T-helper 2 cell treated with Interferon-gamma antibody and Interleukin-4, amounts not matched to agents 5 μg/mL and 100 μg/mL, for 36 hours (primary cell): ENCODE measurements at regions not wholly inside any gene's neighbourhood (a gene's known extent, or its start where the extent isn't known, plus 50 kb on each side); places are given as distances from the start of the nearest gene placed in this dataset.

ENCODE experiments used
- DNase-seq: peaks from one replicate; pipeline ENCODE4 v3.0.0; 2021; ENCODE audit warnings: low spot score
- H3K27ac Mint-ChIP-seq: one replicate; pipeline ENCODE4 v1.8.0; 2021; ENCODE audit warnings: mild to moderate bottlenecking, mixed read lengths
- H3K27me3 Mint-ChIP-seq: one replicate; pipeline ENCODE4 v1.8.0; 2021; ENCODE audit warnings: low read depth, mixed read lengths
- H3K36me3 Mint-ChIP-seq: one replicate; pipeline ENCODE4 v1.8.0; 2021; ENCODE audit warnings: low read depth, mixed read lengths
- H3K4me1 Mint-ChIP-seq: one replicate; pipeline ENCODE4 v1.8.0; 2021; ENCODE audit warnings: low read depth, mixed read lengths
- H3K4me3 Mint-ChIP-seq: one replicate; pipeline ENCODE4 v1.8.0; 2022; ENCODE audit warnings: mild to moderate bottlenecking, moderate library complexity, mixed read lengths
- H3K9me3 Mint-ChIP-seq: one replicate; pipeline ENCODE4 v1.8.0; 2021; ENCODE audit warnings: mixed read lengths

DNA sequence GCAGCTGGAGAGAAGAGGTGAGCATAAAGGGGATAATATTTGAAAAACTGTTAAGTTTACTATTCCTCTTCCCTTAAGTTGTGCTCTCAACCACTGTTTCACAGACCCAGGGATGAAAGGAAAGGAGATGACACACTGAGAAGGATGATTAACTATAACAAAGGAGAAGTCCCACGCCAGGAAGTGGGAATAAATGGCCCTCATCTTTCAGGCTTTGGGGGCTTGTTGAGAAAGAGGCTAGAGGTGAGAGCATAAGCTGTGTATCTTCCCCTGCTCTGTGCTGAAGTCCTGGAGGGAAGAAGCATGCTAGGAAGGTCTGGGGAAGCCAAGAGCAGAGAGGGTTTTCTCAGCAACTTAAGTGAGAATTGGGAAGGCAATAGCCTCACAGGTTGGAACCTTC is 399.1 kb upstream of the ATP5MC3 start:
- H3K27me3 Mint-ChIP-seq, result peaks cover 2% of the 10 kb centered on the region
- DNase-seq, result no peak
- no peaks in the 10 kb centered on the region for H3K9me3 Mint-ChIP-seq
- no peaks in the 10 kb centered on the region for H3K36me3 Mint-ChIP-seq
- no peak overlapping the region for H3K4me3 Mint-ChIP-seq
- H3K27ac Mint-ChIP-seq, result no peak overlapping the region
- peaks cover under 1% of the 10 kb centered on the region for H3K4me1 Mint-ChIP-seq

DNA sequence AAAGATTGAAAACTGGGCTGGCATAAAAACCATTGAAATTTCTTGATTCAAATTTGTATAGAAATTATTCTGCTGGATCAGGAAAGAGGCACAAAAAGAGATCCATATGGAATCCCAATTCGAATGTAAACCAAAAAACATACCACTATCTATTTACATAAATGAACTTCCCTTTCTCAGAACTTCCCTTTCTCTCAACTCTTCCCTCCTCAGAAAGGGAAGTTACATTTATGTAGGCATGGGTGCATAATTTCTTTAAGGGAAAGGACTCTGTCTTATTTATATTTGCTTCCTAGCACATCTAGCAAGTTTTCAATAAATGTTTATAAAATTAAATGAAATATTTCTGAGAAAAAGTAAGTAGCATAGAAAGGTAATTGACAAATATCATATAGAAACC is 398.1 kb upstream of the ATP5MC3 start:
- H3K36me3 Mint-ChIP-seq, result no peaks in the 10 kb centered on the region
- H3K4me1 Mint-ChIP-seq, result peaks cover 6% of the 10 kb centered on the region
- no peak overlapping the region for H3K27ac Mint-ChIP-seq
- H3K4me3 Mint-ChIP-seq, result no peak overlapping the region
- no peaks in the 10 kb centered on the region for H3K9me3 Mint-ChIP-seq
- no peak for DNase-seq
- peaks cover 7% of the 10 kb centered on the region for H3K27me3 Mint-ChIP-seq

DNA sequence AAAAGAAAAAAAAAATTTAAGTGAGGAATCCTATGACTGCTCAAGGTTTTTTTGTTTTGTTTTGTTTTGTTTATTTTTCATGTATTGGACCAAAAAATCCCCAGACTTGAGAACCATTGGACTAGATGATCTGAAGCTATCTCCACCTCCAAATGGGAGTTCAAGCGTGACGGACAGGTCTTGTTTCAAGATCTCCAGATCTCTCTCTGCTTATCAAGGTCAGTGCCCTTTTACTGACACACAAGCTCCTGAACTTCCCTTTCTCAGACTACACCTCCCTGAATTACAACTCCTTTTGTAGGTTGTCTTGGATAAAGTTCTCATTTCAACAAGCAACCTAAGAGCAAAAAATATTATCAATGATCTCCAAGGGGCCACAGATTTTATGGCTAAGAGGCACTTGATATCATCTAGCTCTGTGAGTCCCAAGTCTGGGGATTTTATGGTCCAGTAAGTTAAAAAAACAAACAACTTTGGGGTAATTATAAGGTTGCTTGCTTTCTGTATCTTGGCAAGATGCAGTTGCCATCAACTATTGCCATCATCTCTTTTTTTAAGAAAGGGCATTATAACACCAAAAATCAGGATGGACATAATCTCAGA is 396.0 kb upstream of the ATP5MC3 start:
- H3K4me1 Mint-ChIP-seq, result peaks cover 6% of the 10 kb centered on the region
- no peak for DNase-seq
- no peak overlapping the region for H3K4me3 Mint-ChIP-seq
- no peak overlapping the region for H3K27ac Mint-ChIP-seq
- peaks cover 13% of the 10 kb centered on the region for H3K27me3 Mint-ChIP-seq
- no peaks in the 10 kb centered on the region for H3K9me3 Mint-ChIP-seq
- no peaks in the 10 kb centered on the region for H3K36me3 Mint-ChIP-seq

DNA sequence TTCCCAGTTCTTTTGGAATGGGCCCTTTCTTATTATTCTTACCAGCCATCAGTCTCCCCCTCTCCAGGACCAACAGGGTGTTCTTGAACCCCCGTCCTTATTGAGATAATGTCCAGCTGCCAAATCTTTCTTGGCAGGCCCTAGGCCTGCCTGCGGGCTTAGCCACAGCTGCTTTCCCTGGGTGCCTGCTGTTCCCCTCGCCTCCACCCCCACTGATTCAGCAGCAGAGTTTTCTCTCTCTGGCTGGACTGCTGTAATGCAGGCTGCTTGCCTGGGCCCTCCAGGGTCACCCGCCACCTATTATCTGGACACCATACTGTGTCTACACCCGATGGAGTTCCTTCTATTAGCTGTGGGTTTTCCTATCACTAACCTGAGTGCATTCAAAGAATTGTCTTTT is 395.4 kb upstream of the ATP5MC3 start:
- no peak for DNase-seq
- no peaks in the 10 kb centered on the region for H3K36me3 Mint-ChIP-seq
- peaks cover 13% of the 10 kb centered on the region for H3K27me3 Mint-ChIP-seq
- H3K27ac Mint-ChIP-seq, result no peak overlapping the region
- peaks cover 6% of the 10 kb centered on the region for H3K4me1 Mint-ChIP-seq
- H3K9me3 Mint-ChIP-seq, result no peaks in the 10 kb centered on the region
- H3K4me3 Mint-ChIP-seq, result no peak overlapping the region

DNA sequence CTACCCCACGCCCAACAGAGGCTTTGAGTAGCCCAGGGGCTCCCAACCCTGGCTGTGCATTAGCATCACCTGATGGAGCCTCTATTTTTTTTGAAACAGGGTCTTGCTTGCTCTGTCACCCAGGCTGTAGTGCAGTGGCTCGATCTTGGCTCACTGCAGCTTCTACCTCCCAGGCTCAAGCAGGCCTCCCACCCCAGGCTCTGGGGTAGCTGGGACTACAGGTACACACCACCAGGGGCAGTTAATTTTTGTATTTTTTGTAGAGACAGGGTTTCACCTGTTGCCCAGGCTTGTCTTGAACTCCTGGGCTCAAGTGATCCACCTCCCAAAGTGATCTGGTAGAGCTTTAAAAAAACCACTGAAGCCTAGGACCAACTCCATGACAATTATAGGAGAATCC is 394.8 kb upstream of the ATP5MC3 start:
- peaks cover 13% of the 10 kb centered on the region for H3K27me3 Mint-ChIP-seq
- H3K4me3 Mint-ChIP-seq, result no peak overlapping the region
- no peak overlapping the region for H3K27ac Mint-ChIP-seq
- no peaks in the 10 kb centered on the region for H3K9me3 Mint-ChIP-seq
- no peaks in the 10 kb centered on the region for H3K36me3 Mint-ChIP-seq
- no peak for DNase-seq
- peaks cover 6% of the 10 kb centered on the region for H3K4me1 Mint-ChIP-seq

DNA sequence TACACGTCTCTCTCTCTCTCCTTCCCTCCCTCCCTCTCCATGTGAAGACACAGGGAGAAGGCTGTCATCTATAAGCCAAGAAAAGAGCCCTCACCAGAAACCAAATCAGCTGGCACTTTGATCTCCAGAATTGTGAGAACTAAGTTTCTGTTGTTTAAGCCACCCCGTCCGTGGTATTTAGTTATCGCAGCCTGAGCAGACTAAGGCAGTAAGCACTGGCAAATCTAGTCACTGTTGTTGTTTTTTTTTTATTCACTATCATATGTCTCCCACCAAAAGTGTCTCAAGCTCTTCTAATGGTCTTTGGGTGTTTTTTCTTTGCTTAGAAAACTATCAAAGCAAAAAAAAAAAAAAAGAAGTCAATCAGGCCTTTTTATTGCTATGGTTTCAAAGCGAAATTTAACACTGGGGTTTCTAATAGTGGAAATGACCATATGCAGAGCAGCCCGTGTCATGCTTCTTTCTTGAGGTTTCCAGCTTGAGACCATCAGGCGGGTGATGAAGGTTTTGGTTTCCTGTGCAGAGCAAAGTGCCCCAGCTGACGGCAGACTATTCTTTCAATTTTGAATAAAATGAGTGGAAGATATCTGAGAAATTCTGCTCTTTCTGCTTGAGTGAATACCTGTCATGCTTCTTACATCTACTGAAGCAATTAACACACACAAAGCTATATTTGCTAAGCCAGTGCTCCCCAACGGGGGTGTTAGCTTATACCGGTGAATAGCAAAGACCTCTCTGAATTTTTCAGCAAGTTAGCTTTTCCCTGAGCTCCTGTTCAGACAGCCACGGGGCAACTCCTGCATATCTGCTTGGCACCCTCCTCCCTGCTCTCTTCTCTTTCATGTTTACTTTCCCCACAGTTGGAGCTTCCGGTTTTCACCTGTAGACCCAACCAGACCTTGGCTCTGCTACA is 394.1 kb upstream of the ATP5MC3 start:
- no peak for DNase-seq
- Mint-ChIP-seq H3K9me3 (no peaks in the 10 kb centered on the region), H3K4me1 (peaks cover 6% of the 10 kb centered on the region), H3K4me3 (no peak overlapping the region), H3K36me3 (no peaks in the 10 kb centered on the region), H3K27ac (no peak overlapping the region), H3K27me3 (peaks cover 13% of the 10 kb centered on the region)

DNA sequence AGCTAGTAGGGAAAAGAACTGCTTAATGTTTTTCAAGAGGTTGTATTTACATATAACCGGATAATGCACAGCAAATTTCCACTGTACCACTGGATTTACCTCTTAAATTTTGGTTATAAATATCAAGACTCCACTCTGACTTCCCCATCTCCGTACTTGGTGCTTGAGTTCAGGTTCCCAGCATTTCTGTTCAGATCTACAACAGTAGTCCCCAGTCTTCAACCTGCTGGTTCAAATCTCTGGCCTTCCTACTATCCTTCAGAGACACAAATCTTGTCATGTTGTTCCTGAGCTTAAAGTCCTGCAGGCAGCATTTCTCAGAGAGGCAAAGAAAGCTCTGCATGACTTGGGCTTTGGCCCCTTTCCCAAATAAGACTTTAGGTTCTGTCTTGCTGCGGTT is 392.6 kb upstream of the ATP5MC3 start:
- H3K27ac Mint-ChIP-seq, result no peak overlapping the region
- peaks cover 13% of the 10 kb centered on the region for H3K27me3 Mint-ChIP-seq
- no peak for DNase-seq
- H3K4me3 Mint-ChIP-seq, result no peak overlapping the region
- H3K9me3 Mint-ChIP-seq, result no peaks in the 10 kb centered on the region
- H3K4me1 Mint-ChIP-seq, result peaks cover 6% of the 10 kb centered on the region
- H3K36me3 Mint-ChIP-seq, result no peaks in the 10 kb centered on the region

DNA sequence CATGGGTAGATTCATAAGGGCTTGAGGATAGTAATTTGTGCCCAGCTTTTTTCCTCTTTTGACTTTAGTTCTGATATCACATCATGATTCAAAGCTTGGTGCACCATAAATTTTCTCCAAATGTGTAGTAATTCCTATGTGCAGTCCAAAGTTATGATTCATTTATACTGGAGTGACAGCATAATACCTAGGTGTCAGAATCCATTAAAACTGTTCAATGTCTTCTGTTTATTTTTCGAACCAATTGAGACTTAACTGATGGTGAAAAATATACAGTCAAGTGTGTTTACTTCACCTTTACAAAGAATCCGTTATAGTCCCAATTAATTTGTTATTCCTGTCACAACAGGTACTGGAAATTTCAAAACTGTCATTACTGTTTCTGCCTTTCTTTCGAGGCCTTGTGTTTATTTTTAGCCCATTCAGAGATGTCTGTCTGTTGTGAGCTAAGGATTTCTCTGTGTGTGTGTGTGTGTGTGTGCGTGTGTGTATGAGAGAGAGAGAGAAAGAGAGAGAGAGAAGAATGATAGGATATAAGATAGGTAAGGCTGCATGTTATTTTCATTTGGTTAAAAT is 389.7 kb upstream of the ATP5MC3 start:
- DNase-seq, result no peak
- Mint-ChIP-seq H3K27ac (no peak overlapping the region), H3K4me3 (no peak overlapping the region), H3K36me3 (no peaks in the 10 kb centered on the region), H3K27me3 (peaks cover 11% of the 10 kb centered on the region), H3K4me1 (peaks cover 6% of the 10 kb centered on the region), H3K9me3 (no peaks in the 10 kb centered on the region)

DNA sequence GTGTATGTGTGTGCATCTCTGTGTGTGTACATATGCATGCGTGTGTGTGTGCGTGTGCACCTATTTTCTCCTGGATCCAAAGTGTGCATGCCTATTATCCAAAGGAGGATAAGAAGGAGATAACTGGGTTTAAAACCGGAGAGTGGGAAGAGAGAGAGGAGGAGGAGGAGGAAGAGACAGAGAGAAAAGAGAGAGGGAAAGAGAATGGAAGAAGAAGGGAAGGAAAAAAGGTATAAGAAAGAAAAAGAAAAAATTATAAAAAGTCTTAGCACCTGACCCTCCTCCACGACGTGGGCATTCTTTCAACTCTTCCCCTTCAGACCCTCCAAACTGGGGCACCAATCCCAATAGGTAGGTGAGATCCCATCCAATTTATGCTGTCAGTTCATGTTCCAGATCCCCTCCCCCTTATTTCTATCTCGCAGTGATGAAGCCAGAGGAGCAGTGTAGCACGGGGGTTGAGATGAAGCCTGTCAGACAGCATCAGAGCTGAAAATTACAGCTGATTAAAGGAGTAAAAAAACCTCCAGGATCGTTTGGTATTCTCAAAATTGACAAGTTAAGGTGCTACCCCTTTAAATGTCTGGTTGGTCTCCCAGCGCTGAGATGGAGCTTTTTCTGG is 386.7 kb upstream of the ATP5MC3 start:
- Mint-ChIP-seq H3K27ac (no peak overlapping the region), H3K36me3 (no peaks in the 10 kb centered on the region), H3K4me1 (no peaks in the 10 kb centered on the region), H3K9me3 (no peaks in the 10 kb centered on the region), H3K4me3 (no peak overlapping the region), H3K27me3 (peaks cover under 1% of the 10 kb centered on the region)
- no peak for DNase-seq

DNA sequence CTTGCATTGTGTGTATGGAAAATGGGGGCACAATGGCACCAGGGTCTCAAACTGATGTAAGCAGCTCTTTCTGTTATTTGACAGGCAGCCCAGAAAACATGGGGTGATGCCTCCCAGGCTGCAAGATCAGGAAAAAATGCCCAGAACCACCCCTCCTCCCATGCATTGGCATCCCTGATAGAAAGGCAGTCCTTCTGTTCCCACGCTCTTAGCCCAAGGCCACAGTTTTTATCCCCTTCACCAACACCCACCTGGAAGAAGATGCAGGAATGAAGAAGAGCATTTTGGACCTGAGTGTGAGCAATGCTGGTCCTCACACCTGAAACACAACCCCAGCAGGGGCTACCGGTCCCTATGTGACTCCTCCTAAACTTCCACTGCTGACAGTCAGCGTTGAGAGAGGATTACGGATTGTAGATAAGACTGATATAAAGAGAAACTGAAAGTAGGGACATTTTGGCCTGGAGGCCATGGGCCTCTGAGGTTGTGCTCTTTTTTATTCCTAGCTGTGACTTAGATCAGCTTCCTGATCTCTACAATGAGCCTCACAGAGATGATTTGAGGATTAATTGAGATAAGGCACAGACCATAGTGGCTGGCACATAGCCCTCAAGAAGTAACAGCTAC is 386.0 kb upstream of the ATP5MC3 start:
- Mint-ChIP-seq H3K36me3 (no peaks in the 10 kb centered on the region), H3K27me3 (no peaks in the 10 kb centered on the region), H3K4me3 (no peak overlapping the region), H3K4me1 (no peaks in the 10 kb centered on the region), H3K27ac (no peak overlapping the region), H3K9me3 (no peaks in the 10 kb centered on the region)
- DNase-seq, result no peak

DNA sequence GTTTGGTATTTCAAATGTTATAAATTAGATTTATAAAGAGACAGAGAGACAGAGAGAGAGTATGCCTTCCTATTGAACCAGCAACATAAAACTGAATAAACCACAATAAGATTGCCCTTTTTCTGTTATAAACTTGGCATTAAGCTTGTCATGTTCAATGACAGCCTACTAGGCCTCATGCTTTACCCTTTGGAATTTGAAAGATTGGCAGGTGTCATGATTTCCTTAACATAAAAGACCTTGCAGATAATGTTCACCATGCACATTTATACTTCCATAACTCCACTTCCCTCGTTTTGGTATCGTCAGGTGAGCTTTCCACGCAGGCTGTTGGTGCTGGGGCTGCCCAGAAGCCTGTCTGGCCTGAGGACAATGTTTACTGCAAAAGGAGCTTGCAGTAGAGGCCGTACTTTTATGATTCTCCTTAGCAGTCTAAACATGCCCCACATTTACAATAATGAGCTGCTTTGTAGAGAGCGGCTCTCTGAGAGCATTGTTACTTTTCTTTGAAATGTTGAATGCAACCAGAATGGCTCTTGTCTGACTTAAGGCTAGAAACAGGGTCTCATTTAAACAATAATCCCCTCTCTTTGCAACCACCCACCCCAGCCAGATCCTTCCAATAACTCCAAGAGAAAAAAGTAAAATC is 379.1 kb upstream of the ATP5MC3 start:
- no peak overlapping the region for H3K27ac Mint-ChIP-seq
- H3K4me3 Mint-ChIP-seq, result no peak overlapping the region

DNA sequence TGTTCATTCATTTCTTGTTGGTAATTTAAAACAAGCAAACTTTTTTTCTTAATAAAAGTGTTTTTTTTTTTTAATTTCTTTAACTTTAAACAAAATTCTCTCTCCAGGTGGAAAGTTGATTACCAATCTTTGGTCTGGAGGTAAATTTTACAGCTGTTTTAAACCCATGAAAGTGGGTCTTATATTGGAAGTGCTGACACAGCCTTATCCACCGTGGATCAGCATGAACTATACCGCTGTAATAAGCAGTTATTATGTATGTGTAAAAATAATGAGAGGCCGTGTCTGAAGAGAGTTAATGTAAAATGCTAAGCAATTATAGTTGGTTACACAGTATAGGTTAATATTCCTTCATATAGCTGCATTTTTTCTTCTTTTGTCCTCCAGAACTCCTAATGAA is 378.1 kb upstream of the ATP5MC3 start:
- Mint-ChIP-seq H3K4me1 (no peaks in the 10 kb centered on the region), H3K4me3 (no peak overlapping the region), H3K27me3 (peaks cover 2% of the 10 kb centered on the region), H3K9me3 (no peaks in the 10 kb centered on the region), H3K36me3 (no peaks in the 10 kb centered on the region), H3K27ac (no peak overlapping the region)
- no peak for DNase-seq

More for the DNA sequence above, 379.1 kb upstream of the ATP5MC3 start:
- Mint-ChIP-seq H3K9me3 (no peaks in the 10 kb centered on the region), H3K4me1 (no peaks in the 10 kb centered on the region), H3K27me3 (peaks cover 2% of the 10 kb centered on the region), H3K36me3 (no peaks in the 10 kb centered on the region)
- no peak for DNase-seq

DNA sequence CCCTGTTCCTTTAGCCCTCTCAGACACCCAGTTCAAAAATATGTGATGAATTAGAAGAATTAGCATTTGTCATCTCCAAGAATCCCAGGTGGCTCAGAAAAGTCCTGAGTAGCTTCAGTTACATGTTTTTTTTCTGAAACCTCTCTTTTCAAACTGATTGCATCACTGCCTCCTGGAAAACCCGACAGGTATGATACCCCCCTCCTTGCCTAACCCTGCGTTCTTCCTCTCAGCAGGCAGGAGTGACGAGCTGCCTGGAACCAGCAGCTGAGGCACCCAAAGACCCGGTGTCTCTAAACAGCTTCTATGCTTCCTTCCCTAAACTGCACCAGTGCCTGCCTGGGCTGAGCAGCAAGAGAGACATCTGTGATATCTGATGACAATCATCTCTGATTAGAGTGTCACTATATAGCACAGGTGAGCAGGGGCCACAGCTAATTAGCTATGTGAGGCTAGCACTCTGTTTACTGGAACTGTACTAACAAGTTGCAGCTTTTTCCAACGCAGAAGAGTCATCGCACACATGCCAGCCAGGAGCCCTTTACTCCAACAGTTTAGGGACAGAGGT is 376.4 kb upstream of the ATP5MC3 start:
- Mint-ChIP-seq H3K4me1 (no peaks in the 10 kb centered on the region), H3K27ac (no peak overlapping the region), H3K4me3 (no peak overlapping the region), H3K36me3 (no peaks in the 10 kb centered on the region), H3K9me3 (no peaks in the 10 kb centered on the region), H3K27me3 (peaks cover 2% of the 10 kb centered on the region)
- DNase-seq, result no peak
